CD4-positive, alpha-beta T cell (primary cell): ENCODE measurements at regions not wholly inside any gene's neighbourhood (a gene's known extent, or its start where the extent isn't known, plus 50 kb on each side); places are given as distances from the start of the nearest gene placed in this dataset.

Experiments used
- ATAC-seq: fragments of 200-7000 bp; cut with Tn5 transposase; one replicate; pipeline ENCODE4 v1.10.0; 2022; ENCODE audit warnings: mild to moderate bottlenecking; ENCODE audit not compliant: poor library complexity
- CTCF ChIA-PET: fragments of 350-600 bp; sonication (Branson Sonifier 250); formaldehyde crosslinking; loops from one replicate; lab custom pipeline; 2021; ENCODE audit warnings: antibody characterized with exemption, inconsistent platforms; lab: Charles Lee
- POLR2A ChIA-PET: fragments of 350-600 bp; sonication (Branson Sonifier 250); formaldehyde crosslinking; loops from one replicate; lab custom pipeline; 2021; ENCODE audit warnings: antibody characterized with exemption, inconsistent platforms; lab: Charles Lee
- DNase-seq, 14 experiments: peaks; one replicate each; pipeline ENCODE4 v3.0.0-alpha.2; 2013 to 2020; ENCODE audit warnings: mixed read lengths in 2 of 14
- H3K27ac ChIP-seq, 2 donors: one replicate each; pipeline versions ENCODE4 v1.5.1 to v1.7.0; 2013; ENCODE audit warnings: low read length in 2 of 2, low read depth in 1 of 2, mild to moderate bottlenecking in 1 of 2
- H3K27me3 ChIP-seq, 2 experiments: 1 replicate in 1 of 2; 2 replicates in 1 of 2; pipeline versions ENCODE4 v1.6.1 to v1.7.0; 2013; ENCODE audit warnings: low read length in 2 of 2, control low read depth in 1 of 2, mild to moderate bottlenecking in 1 of 2, moderate library complexity in 1 of 2; ENCODE audit not compliant: insufficient read depth in 2 of 2, control insufficient read depth in 1 of 2
- H3K36me3 ChIP-seq: one replicate; pipeline ENCODE4 v1.6.1; 2013; ENCODE audit warnings: low read length, control low read depth; ENCODE audit not compliant: insufficient read depth
- H3K4me1 ChIP-seq: one replicate; pipeline ENCODE4 v1.6.1; 2013; ENCODE audit warnings: low read length, control low read depth; ENCODE audit not compliant: insufficient read depth
- H3K4me3 ChIP-seq: one replicate; pipeline ENCODE4 v1.5.1; 2013; ENCODE audit warnings: mild to moderate bottlenecking, low read length, moderate library complexity
- H3K9me3 ChIP-seq, 2 experiments: 1 replicate in 1 of 2; 2 replicates in 1 of 2; pipeline versions ENCODE4 v1.6.1 to v1.7.0; 2013; ENCODE audit warnings: low read length in 2 of 2, mild to moderate bottlenecking in 2 of 2, control low read depth in 1 of 2, moderate library complexity in 1 of 2; ENCODE audit not compliant: control insufficient read depth in 1 of 2, insufficient read depth in 1 of 2
- H3K27ac Mint-ChIP-seq: one replicate; pipeline ENCODE4 v1.8.0; 2020; ENCODE audit warnings: mixed read lengths
- H3K27me3 Mint-ChIP-seq: one replicate; pipeline ENCODE4 v1.8.0; 2021; ENCODE audit warnings: mixed read lengths
- H3K36me3 Mint-ChIP-seq: one replicate; pipeline ENCODE4 v1.8.0; 2021; ENCODE audit warnings: low read depth, mixed read lengths
- H3K4me1 Mint-ChIP-seq: one replicate; pipeline ENCODE4 v1.8.0; 2021; ENCODE audit warnings: low read depth, mixed read lengths
- H3K4me3 Mint-ChIP-seq: one replicate; pipeline ENCODE4 v1.8.0; 2020; ENCODE audit warnings: mild to moderate bottlenecking, mixed read lengths
- H3K9me3 Mint-ChIP-seq: one replicate; pipeline ENCODE4 v1.8.0; 2020; ENCODE audit warnings: mixed read lengths
- intact Hi-C, 2 experiments: fragments of 100-400 bp; cut with DNase I in 1 of 2; cut with micrococcal nuclease in 1 of 2; formaldehyde crosslinking; loops; one replicate each; pipeline versions ENCODE4 v1.15.1 to v1.9.0; 2023 to 2025; cut with DNase I, micrococcal nuclease
- TF ChIP-seq, protein P1 (sequence below): fragments of 200-600 bp; IDR thresholded peaks from one replicate; pipeline ENCODE4 v1.8.0; 2022; ENCODE audit warnings: antibody characterized with exemption, mild to moderate bottlenecking

DNA sequence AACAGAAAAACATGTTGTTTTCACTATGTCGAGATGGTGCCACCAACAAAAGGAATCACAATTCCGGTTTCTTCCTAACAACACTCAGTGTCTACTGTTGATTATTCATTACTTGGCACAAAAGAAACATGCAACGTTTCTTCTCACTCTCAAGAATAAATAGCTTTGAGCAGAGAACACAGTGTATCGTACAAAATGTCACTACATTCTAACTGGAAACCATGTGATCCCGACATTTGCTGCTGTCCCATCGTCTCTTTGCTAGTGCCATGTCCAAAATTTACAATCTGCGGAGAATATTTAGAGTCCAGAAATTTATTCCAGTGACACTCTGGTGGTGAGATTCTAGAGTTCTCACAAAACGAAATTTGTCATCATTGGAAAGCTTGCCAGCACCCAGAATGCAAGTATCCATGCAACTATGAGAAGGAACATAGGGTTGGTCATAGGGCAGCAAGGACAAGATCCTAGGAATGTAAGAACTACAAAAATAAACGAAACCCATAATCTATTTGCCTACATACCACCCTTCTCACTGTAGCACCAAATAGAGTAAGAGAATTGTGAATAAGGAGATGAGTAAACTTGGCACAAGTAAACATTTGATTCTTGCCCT lies 505.1 kb downstream of the LTN1 start:
- Mint-ChIP-seq H3K36me3 (no peaks in the 10 kb centered on the region), H3K4me1 (no peaks in the 10 kb centered on the region), H3K9me3 (no peaks in the 10 kb centered on the region), H3K4me3 (no peak overlapping the region), H3K27me3 (no peaks in the 10 kb centered on the region), H3K27ac (no peak overlapping the region)
- no peak overlapping the region for H3K4me3 ChIP-seq
- no peak overlapping the region for H3K27ac ChIP-seq
- ChIA-PET POLR2A (no interaction called here), CTCF (no interaction called here)
- TF ChIP-seq, protein P1, sequence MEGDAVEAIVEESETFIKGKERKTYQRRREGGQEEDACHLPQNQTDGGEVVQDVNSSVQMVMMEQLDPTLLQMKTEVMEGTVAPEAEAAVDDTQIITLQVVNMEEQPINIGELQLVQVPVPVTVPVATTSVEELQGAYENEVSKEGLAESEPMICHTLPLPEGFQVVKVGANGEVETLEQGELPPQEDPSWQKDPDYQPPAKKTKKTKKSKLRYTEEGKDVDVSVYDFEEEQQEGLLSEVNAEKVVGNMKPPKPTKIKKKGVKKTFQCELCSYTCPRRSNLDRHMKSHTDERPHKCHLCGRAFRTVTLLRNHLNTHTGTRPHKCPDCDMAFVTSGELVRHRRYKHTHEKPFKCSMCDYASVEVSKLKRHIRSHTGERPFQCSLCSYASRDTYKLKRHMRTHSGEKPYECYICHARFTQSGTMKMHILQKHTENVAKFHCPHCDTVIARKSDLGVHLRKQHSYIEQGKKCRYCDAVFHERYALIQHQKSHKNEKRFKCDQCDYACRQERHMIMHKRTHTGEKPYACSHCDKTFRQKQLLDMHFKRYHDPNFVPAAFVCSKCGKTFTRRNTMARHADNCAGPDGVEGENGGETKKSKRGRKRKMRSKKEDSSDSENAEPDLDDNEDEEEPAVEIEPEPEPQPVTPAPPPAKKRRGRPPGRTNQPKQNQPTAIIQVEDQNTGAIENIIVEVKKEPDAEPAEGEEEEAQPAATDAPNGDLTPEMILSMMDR, result no peak
- no peaks in the 10 kb centered on the region for H3K36me3 ChIP-seq
- H3K27me3 ChIP-seq, result no peaks in the 10 kb centered on the region
- intact Hi-C loops, result no loop called here
- H3K9me3 ChIP-seq, result no peaks in the 10 kb centered on the region
- ATAC-seq (no peak), DNase-seq (no peak)
- no peaks in the 10 kb centered on the region for H3K4me1 ChIP-seq

DNA sequence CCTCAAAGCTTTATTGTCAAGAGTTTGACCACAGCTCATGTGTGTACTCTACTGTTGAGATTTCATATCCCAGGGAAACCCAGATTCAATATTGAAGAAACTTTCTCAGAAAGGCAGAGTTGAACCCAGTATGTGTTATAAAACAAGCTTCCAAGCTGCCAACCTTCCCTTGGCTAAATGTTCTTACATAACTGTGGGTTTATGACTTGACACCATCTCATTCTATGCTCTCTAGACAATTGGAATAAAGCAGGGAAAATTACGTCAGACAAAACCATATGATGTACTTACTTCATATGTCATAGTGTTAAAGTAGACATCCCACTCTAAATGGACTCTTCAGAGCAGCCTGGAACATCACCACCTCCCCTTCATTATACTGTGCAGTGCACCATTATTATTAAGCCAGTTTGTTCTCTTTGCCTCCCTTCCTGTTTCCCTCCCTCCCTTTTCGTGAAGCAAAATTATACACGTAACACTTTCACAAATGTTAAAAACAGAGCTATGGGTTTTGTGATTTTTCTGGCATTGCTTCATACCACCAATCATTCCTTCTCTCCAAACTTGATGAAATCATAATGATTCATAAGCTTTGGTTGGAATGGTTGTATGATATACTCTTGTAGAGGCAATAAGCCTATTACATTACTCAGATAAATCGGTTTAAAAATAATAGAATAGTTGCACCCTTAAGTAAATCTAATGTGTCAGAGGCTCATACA lies 507.2 kb downstream of the LTN1 start:
- H3K27ac ChIP-seq, result no peak overlapping the region
- no peaks in the 10 kb centered on the region for H3K4me1 ChIP-seq
- TF ChIP-seq, protein P1, result no peak
- H3K9me3 ChIP-seq, result no peaks in the 10 kb centered on the region
- no peak overlapping the region for H3K4me3 ChIP-seq
- no peaks in the 10 kb centered on the region for H3K9me3 Mint-ChIP-seq
- ChIA-PET POLR2A (no interaction called here), CTCF (no interaction called here)
- H3K36me3 ChIP-seq, result no peaks in the 10 kb centered on the region
- H3K27me3 Mint-ChIP-seq, result no peaks in the 10 kb centered on the region
- no peaks in the 10 kb centered on the region for H3K4me1 Mint-ChIP-seq
- H3K4me3 Mint-ChIP-seq, result no peak overlapping the region
- no peak for ATAC-seq
- DNase-seq, result no peak
- H3K36me3 Mint-ChIP-seq, result no peaks in the 10 kb centered on the region
- H3K27me3 ChIP-seq, result no peaks in the 10 kb centered on the region
- H3K27ac Mint-ChIP-seq, result no peak overlapping the region
- intact Hi-C loops, result no loop called here

DNA sequence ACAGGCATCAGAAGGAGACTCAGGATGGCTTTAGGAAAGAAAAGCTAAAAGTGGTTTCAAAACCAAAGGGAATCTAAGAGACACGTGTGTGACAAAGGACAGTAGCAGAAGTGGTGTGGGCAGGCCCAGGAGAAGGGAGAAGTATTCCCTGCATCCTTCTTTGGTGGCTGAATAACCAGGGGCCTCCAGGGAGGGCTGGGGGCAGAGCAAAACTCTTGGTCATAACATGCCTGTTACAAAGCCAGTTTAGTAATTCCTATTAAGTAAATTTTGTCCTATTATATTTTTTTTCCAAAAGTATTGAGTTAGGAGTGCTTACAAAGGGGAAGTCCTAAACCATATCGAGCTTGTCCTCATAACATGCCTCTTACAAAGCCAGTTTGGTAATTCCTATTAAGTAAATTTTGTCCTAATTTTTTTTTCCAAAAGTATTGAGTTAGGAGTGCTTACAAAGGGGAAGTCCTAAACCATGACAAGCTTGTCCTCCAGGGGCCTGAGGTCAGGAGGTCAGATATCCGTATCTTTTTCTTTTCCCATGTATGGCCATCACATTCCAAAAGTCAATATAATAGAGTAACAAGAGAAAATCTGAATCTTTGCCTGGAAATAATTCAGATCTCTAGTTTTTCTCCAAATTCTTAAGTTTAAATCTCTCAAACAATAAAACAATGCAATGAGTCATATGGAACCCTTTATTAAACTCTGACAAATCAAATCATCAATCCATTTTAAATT lies 509.2 kb downstream of the LTN1 start:
- H3K4me1 ChIP-seq, result no peaks in the 10 kb centered on the region
- H3K27me3 Mint-ChIP-seq, result no peaks in the 10 kb centered on the region
- H3K4me3 Mint-ChIP-seq, result no peak overlapping the region
- H3K27ac ChIP-seq, result no peak overlapping the region
- H3K9me3 Mint-ChIP-seq, result no peaks in the 10 kb centered on the region
- no peaks in the 10 kb centered on the region for H3K4me1 Mint-ChIP-seq
- no peaks in the 10 kb centered on the region for H3K9me3 ChIP-seq
- CTCF ChIA-PET, result no interaction called here
- ATAC-seq (no peak), DNase-seq (no peak)
- no peaks in the 10 kb centered on the region for H3K27me3 ChIP-seq
- H3K4me3 ChIP-seq, result no peak overlapping the region
- TF ChIP-seq, protein P1, result no peak
- no peaks in the 10 kb centered on the region for H3K36me3 Mint-ChIP-seq
- intact Hi-C loops, result no loop called here
- H3K27ac Mint-ChIP-seq, result no peak overlapping the region
- POLR2A ChIA-PET, result no interaction called here
- H3K36me3 ChIP-seq, result no peaks in the 10 kb centered on the region
